Kidney epithelial cell (primary cell): ENCODE measurements at regions not wholly inside any gene's neighbourhood (a gene's known extent, or its start where the extent isn't known, plus 50 kb on each side); places are given as distances from the start of the nearest gene placed in this dataset.

Experiments used
- DNase-seq: peaks from one replicate; pipeline ENCODE4 v3.0.0-alpha.2; 2010; ENCODE audit warnings: low read depth
- H3K27me3 ChIP-seq: 2 replicates; pipeline ENCODE4 v1.6.0; 2011; ENCODE audit warnings: low read length; ENCODE audit not compliant: control insufficient read depth, insufficient read depth
- H3K36me3 ChIP-seq: 2 replicates; pipeline ENCODE4 v1.5.1; 2011; ENCODE audit warnings: low read length; ENCODE audit not compliant: control insufficient read depth, insufficient read depth
- H3K4me3 ChIP-seq: 2 replicates; pipeline ENCODE4 v1.5.1; 2011; ENCODE audit warnings: low read depth, mild to moderate bottlenecking, control low read depth, low read length
- CTCF ChIP-seq: IDR thresholded peaks from 2 replicates; pipeline ENCODE4 v1.5.1; 2011; ENCODE audit warnings: mild to moderate bottlenecking, moderate library complexity, low read length, control low read depth, inconsistent platforms; ENCODE audit not compliant: insufficient read depth, poor library complexity, severe bottlenecking

GRCh38 chrX:114166601-114167000 is 417.3 kb upstream of the HTR2C start:
- TF ChIP-seq CTCF = no peak
- H3K36me3 ChIP-seq = no peaks in the 10 kb centered on the region
- no peak for DNase-seq
- H3K27me3 ChIP-seq = no peaks in the 10 kb centered on the region
- no peak overlapping the region for H3K4me3 ChIP-seq

- H3K36me3 ChIP-seq = no peaks in the 10 kb centered on the region
- no peak for TF ChIP-seq CTCF
- no peak for DNase-seq
- H3K27me3 ChIP-seq = no peaks in the 10 kb centered on the region
- no peak overlapping the region for H3K4me3 ChIP-seq
These were observed 418.3 kb upstream of the HTR2C start for GRCh38 chrX:114165537-114165936.

GRCh38 chrX:114162068-114162735 is 421.7 kb upstream of the HTR2C start:
- no peak overlapping the region for H3K4me3 ChIP-seq
- TF ChIP-seq CTCF = no peak
- H3K27me3 ChIP-seq = no peaks in the 10 kb centered on the region
- H3K36me3 ChIP-seq = no peaks in the 10 kb centered on the region
- DNase-seq = no peak

GRCh38 chrX:114152801-114153200 is 431.1 kb upstream of the HTR2C start:
- no peaks in the 10 kb centered on the region for H3K36me3 ChIP-seq
- no peak for DNase-seq
- H3K27me3 ChIP-seq = no peaks in the 10 kb centered on the region
- TF ChIP-seq CTCF = no peak
- no peak overlapping the region for H3K4me3 ChIP-seq

- DNase-seq = peak; percentile 4
- TF ChIP-seq CTCF = no peak
- Histone ChIP-seq H3K27me3 (no peaks in the 10 kb centered on the region), H3K36me3 (no peaks in the 10 kb centered on the region), H3K4me3 (no peak overlapping the region)
These were observed 431.8 kb upstream of the HTR2C start for GRCh38 chrX:114152130-114152529.

- Histone ChIP-seq H3K36me3 (no peaks in the 10 kb centered on the region), H3K4me3 (no peak overlapping the region), H3K27me3 (no peaks in the 10 kb centered on the region)
- no peak for DNase-seq
- no peak for TF ChIP-seq CTCF
These were observed 449.4 kb upstream of the HTR2C start for GRCh38 chrX:114134465-114134864.
